ENCODE measurements at regions not wholly inside any gene's neighbourhood (a gene's known extent, or its start where the extent isn't known, plus 50 kb on each side); places are given as distances from the start of the nearest gene placed in this dataset.

GRCh38 chr2:5596868-5597267, 95.3 kb upstream of the SOX11 start:
- no peak overlapping the region for H3K4me3 Mint-ChIP-seq (ENCODE audit: unreplicated experiment)
- no peaks in the 10 kb centered on the region for H3K27me3 Mint-ChIP-seq (ENCODE audit: insufficient read depth, unreplicated experiment)
- no peaks in the 10 kb centered on the region for H3K9me3 Mint-ChIP-seq (ENCODE audit: unreplicated experiment)
- H3K36me3 Mint-ChIP-seq (ENCODE audit: insufficient read depth, unreplicated experiment): no peaks in the 10 kb centered on the region
- ChIA-PET CTCF (interaction anchor here (1.0 kb wide), 1 partner anchor 44 kb away, joined by 3 read pairs; no protein-coding TSS in a partner anchor), POLR2A (no interaction called here)
- TF ChIP-seq CTCF (IDR thresholded peaks at IDR 0.05; ENCODE audit: unreplicated experiment): no peak
- H3K4me1 Mint-ChIP-seq (ENCODE audit: insufficient read depth, unreplicated experiment): peaks cover 14% of the 10 kb centered on the region
- intact Hi-C loops (cut with micrococcal nuclease): no loop called here
- DNase-seq (ENCODE audit: unreplicated experiment): no peak
- no peak overlapping the region for H3K27ac Mint-ChIP-seq (ENCODE audit: low read depth, unreplicated experiment)
- BruUV-seq (replicated peaks): no TSS peak

- H3K36me3 Mint-ChIP-seq (ENCODE audit: insufficient read depth, unreplicated experiment): no peaks in the 10 kb centered on the region
- H3K27me3 Mint-ChIP-seq (ENCODE audit: insufficient read depth, unreplicated experiment): no peaks in the 10 kb centered on the region
- H3K27ac Mint-ChIP-seq (ENCODE audit: low read depth, unreplicated experiment): no peak overlapping the region
- TF ChIP-seq CTCF (IDR thresholded peaks at IDR 0.05; ENCODE audit: unreplicated experiment): no peak
- POLR2A ChIA-PET: no interaction called here
- BruUV-seq (replicated peaks): no TSS peak
- CTCF ChIA-PET: no interaction called here
- peaks cover 14% of the 10 kb centered on the region for H3K4me1 Mint-ChIP-seq (ENCODE audit: insufficient read depth, unreplicated experiment)
- no peak for DNase-seq (ENCODE audit: unreplicated experiment)
- no peaks in the 10 kb centered on the region for H3K9me3 Mint-ChIP-seq (ENCODE audit: unreplicated experiment)
- intact Hi-C loops (cut with micrococcal nuclease): no loop called here
- H3K4me3 Mint-ChIP-seq (ENCODE audit: unreplicated experiment): no peak overlapping the region
Observed at GRCh38 chr2:5598156-5598555, 94.0 kb upstream of the SOX11 start.

GRCh38 chr2:5609201-5609600, 83.0 kb upstream of the SOX11 start:
- no peaks in the 10 kb centered on the region for H3K27me3 Mint-ChIP-seq (ENCODE audit: insufficient read depth, unreplicated experiment)
- H3K4me3 Mint-ChIP-seq (ENCODE audit: unreplicated experiment): no peak overlapping the region
- DNase-seq (ENCODE audit: unreplicated experiment): no peak
- no TSS peak for BruUV-seq (replicated peaks)
- H3K36me3 Mint-ChIP-seq (ENCODE audit: insufficient read depth, unreplicated experiment): no peaks in the 10 kb centered on the region
- peaks cover 7% of the 10 kb centered on the region for H3K9me3 Mint-ChIP-seq (ENCODE audit: unreplicated experiment)
- no peak for TF ChIP-seq CTCF (IDR thresholded peaks at IDR 0.05; ENCODE audit: unreplicated experiment)
- intact Hi-C loops (cut with micrococcal nuclease): no loop called here
- CTCF ChIA-PET: no interaction called here
- H3K4me1 Mint-ChIP-seq (ENCODE audit: insufficient read depth, unreplicated experiment): no peaks in the 10 kb centered on the region
- no peak overlapping the region for H3K27ac Mint-ChIP-seq (ENCODE audit: low read depth, unreplicated experiment)
- POLR2A ChIA-PET: no interaction called here

- no peak for TF ChIP-seq CTCF (IDR thresholded peaks at IDR 0.05; ENCODE audit: unreplicated experiment)
- no peak for DNase-seq (ENCODE audit: unreplicated experiment)
- BruUV-seq (replicated peaks): no TSS peak
- Mint-ChIP-seq H3K36me3 (ENCODE audit: insufficient read depth, unreplicated experiment) (no peaks in the 10 kb centered on the region), H3K27ac (ENCODE audit: low read depth, unreplicated experiment) (no peak overlapping the region), H3K4me1 (ENCODE audit: insufficient read depth, unreplicated experiment) (no peaks in the 10 kb centered on the region), H3K9me3 (ENCODE audit: unreplicated experiment) (peaks cover 7% of the 10 kb centered on the region), H3K4me3 (ENCODE audit: unreplicated experiment) (no peak overlapping the region), H3K27me3 (ENCODE audit: insufficient read depth, unreplicated experiment) (no peaks in the 10 kb centered on the region)
- POLR2A ChIA-PET: no interaction called here
- intact Hi-C loops (cut with micrococcal nuclease): no loop called here
- CTCF ChIA-PET: interaction anchor here (0.5 to 1.1 kb wide), 2 partner anchors 12 to 18 kb away, joined by 3 to 4 read pairs; no protein-coding TSS in a partner anchor
Observed at GRCh38 chr2:5612666-5613065, 79.5 kb upstream of the SOX11 start.
